Gastrocnemius medialis (tissue), 4 donors: ENCODE measurements at regions not wholly inside any gene's neighbourhood (a gene's known extent, or its start where the extent isn't known, plus 50 kb on each side); places are given as distances from the start of the nearest gene placed in this dataset.

ENCODE experiments used
- POLR2A ChIP-seq, 2 donors: fragments of 450-650 bp; IDR thresholded peaks; one replicate each; pipeline ENCODE4 v1.6.1; 2017; ENCODE audit warnings: antibody characterized with exemption in 2 of 2, mild to moderate bottlenecking in 2 of 2, moderate library complexity in 2 of 2
- TF ChIP-seq, protein P1 (sequence below), 5 experiments: fragments of 450-650 bp in 3 of 5; fragments of 200-600 bp in 2 of 5; sonication (generic) in 2 of 5; IDR thresholded peaks in 4 of 5; conservative IDR thresholded peaks in 1 of 5; 1 replicate in 4 of 5; 2 replicates in 1 of 5; pipeline ENCODE4 v1.5.1; 2016 to 2019; ENCODE audit warnings: antibody characterized with exemption in 5 of 5, mild to moderate bottlenecking in 3 of 5, moderate library complexity in 3 of 5

DNA sequence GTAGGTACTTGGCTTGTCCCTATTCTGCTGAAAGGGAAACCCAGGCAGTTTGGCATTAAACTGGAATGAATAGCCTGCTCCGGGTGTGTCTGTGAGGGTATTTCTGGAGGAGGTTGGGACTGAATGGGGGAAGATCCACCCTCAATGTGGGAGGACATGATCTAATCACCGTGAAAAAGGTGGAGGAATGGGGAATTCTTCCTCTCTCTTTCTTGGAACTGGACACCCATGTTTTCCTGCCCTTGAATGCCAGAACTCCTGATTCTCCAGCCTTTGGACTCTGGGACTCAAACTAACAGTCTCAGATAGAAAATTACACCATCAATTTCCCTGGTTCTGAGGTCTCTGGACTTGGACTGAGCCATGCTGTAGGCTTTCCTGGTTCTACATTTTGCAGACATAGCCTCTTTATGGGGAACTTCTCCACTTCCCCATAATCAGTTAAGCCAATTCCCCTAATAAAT is 391.7 kb downstream of the EDEM1 start:
- TF ChIP-seq, protein P1, sequence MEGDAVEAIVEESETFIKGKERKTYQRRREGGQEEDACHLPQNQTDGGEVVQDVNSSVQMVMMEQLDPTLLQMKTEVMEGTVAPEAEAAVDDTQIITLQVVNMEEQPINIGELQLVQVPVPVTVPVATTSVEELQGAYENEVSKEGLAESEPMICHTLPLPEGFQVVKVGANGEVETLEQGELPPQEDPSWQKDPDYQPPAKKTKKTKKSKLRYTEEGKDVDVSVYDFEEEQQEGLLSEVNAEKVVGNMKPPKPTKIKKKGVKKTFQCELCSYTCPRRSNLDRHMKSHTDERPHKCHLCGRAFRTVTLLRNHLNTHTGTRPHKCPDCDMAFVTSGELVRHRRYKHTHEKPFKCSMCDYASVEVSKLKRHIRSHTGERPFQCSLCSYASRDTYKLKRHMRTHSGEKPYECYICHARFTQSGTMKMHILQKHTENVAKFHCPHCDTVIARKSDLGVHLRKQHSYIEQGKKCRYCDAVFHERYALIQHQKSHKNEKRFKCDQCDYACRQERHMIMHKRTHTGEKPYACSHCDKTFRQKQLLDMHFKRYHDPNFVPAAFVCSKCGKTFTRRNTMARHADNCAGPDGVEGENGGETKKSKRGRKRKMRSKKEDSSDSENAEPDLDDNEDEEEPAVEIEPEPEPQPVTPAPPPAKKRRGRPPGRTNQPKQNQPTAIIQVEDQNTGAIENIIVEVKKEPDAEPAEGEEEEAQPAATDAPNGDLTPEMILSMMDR (IDR thresholded peaks at IDR 0.05 in 4 of 5, conservative IDR thresholded peaks at IDR 0.05 in 1 of 5) = no peak
- TF ChIP-seq POLR2A (IDR thresholded peaks at IDR 0.05) = no peak
